ENCODE measurements at regions not wholly inside any gene's neighbourhood (a gene's known extent, or its start where the extent isn't known, plus 50 kb on each side); places are given as distances from the start of the nearest gene placed in this dataset.
"Not testable (repeated sequence)": the region's sequence is repeated elsewhere in the genome, so short reads cannot be mapped to it uniquely, and the experiment has no call there.

DNA sequence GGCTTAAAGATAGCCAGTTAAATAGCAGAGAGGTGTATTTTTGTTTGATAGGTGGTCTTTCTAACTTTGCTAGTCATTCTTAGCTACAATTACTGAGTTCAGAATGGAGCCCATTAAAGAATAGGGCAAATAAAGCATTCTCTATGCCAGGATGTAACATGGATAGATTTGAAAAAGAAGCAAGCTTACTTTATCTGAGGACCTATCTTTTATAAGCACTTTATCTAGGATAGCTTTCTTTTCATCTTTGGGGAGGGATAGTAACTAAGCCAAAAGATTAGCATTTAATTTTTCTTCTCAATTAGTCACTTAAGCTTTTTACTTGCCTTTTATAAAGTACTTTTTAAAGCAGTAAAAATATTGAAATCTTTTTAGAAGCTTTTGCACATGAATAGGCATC, 1148.0 kb upstream of the DIAPH2 start:
- Mint-ChIP-seq H3K36me3 (ENCODE audit: low read depth) (no peaks in the 10 kb centered on the region), H3K4me1 (ENCODE audit: low read depth) (no peaks in the 10 kb centered on the region), H3K27ac (no peak overlapping the region), H3K9me3 (no peaks in the 10 kb centered on the region), H3K27me3 (no peaks in the 10 kb centered on the region), H3K4me3 (no peak overlapping the region)
- ChIA-PET POLR2A (no interaction called here), CTCF (no interaction called here)
- ATAC-seq (no peak), DNase-seq (no peak)
- intact Hi-C loops (cut with micrococcal nuclease), result no loop called here
- TF ChIP-seq, protein P1, sequence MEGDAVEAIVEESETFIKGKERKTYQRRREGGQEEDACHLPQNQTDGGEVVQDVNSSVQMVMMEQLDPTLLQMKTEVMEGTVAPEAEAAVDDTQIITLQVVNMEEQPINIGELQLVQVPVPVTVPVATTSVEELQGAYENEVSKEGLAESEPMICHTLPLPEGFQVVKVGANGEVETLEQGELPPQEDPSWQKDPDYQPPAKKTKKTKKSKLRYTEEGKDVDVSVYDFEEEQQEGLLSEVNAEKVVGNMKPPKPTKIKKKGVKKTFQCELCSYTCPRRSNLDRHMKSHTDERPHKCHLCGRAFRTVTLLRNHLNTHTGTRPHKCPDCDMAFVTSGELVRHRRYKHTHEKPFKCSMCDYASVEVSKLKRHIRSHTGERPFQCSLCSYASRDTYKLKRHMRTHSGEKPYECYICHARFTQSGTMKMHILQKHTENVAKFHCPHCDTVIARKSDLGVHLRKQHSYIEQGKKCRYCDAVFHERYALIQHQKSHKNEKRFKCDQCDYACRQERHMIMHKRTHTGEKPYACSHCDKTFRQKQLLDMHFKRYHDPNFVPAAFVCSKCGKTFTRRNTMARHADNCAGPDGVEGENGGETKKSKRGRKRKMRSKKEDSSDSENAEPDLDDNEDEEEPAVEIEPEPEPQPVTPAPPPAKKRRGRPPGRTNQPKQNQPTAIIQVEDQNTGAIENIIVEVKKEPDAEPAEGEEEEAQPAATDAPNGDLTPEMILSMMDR (IDR thresholded peaks at IDR 0.05), result no peak

DNA sequence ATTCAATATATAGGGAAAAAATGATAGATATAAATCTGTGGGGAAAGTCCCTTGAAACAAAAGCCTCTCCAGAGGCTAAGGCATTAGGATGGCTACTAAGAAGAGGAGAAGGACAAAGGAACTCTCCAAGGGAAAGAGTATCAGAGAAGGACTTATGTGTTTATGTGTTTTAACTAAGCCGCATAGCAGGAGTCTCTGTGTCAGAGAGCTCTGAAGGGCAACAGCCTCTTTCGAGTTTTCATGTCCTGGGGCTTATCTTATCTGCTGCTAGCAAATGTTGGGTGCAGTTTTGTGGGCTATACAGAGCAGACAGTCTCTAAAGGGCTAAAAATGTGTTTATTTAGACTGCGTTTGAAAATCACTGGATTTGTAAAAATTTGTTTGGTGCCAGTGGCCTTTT, 1145.6 kb upstream of the DIAPH2 start:
- intact Hi-C loops (cut with micrococcal nuclease), result no loop called here
- Mint-ChIP-seq H3K36me3 (ENCODE audit: low read depth) (no peaks in the 10 kb centered on the region), H3K9me3 (no peaks in the 10 kb centered on the region), H3K4me1 (ENCODE audit: low read depth) (no peaks in the 10 kb centered on the region), H3K27ac (no peak overlapping the region), H3K4me3 (no peak overlapping the region), H3K27me3 (no peaks in the 10 kb centered on the region)
- CTCF ChIA-PET, result no interaction called here
- DNase-seq (no peak), ATAC-seq (no peak)
- TF ChIP-seq, protein P1 (IDR thresholded peaks at IDR 0.05), result no peak
- POLR2A ChIA-PET, result no interaction called here

DNA sequence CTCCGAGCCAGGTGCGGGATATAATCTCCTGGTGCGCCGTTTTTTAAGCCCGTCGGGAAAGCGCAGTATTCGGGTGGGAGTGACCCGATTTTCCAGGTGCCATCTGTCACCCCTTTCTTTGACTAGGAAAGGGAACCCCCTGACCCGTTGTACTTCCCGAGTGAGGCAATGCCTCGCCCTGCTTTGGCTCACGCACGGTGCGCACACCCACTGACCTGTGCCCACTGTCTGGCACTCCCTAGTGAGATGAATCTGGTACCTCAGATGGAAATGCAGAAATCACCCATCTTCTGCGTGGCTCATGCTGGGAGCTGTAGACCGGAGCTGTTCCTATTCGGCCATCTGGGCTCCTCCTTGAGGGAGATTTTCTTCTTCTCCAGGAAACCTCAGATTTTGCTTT, 1135.1 kb upstream of the DIAPH2 start:
- H3K4me3 Mint-ChIP-seq; H3K4me1 Mint-ChIP-seq (ENCODE audit: low read depth); H3K27ac Mint-ChIP-seq; intact Hi-C loops (cut with micrococcal nuclease); ATAC-seq; H3K27me3 Mint-ChIP-seq; CTCF ChIA-PET; H3K9me3 Mint-ChIP-seq; POLR2A ChIA-PET; H3K36me3 Mint-ChIP-seq (ENCODE audit: low read depth); DNase-seq: not testable (repeated sequence)

DNA sequence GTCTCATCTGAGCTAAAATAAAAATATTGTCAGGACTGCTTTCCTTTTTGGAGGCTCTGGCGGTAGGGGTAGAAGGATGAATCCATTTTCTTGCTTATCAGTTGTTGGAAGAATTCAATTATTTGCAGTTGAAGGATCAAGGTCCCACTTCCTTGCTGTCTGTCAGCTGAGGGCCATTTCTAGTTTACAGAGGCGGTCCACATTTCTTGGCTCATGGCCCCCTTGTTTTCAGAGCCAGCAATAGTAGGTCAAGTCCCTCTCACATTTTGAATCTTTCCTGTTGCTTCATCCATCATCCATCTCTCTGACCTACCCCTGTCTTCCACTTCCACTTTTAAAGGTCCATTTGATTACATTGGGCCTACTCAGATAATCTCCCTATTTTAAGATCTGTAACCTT, 1099.3 kb upstream of the DIAPH2 start:
- POLR2A ChIA-PET, result no interaction called here
- H3K4me1 Mint-ChIP-seq (ENCODE audit: low read depth), result no peaks in the 10 kb centered on the region
- TF ChIP-seq, protein P1 (IDR thresholded peaks at IDR 0.05), result no peak
- H3K4me3 Mint-ChIP-seq, result no peak overlapping the region
- intact Hi-C loops (cut with micrococcal nuclease), result no loop called here
- H3K36me3 Mint-ChIP-seq (ENCODE audit: low read depth), result no peaks in the 10 kb centered on the region
- CTCF ChIA-PET, result no interaction called here
- no peak for ATAC-seq
- no peak overlapping the region for H3K27ac Mint-ChIP-seq
- no peaks in the 10 kb centered on the region for H3K27me3 Mint-ChIP-seq
- no peaks in the 10 kb centered on the region for H3K9me3 Mint-ChIP-seq
- no peak for DNase-seq

DNA sequence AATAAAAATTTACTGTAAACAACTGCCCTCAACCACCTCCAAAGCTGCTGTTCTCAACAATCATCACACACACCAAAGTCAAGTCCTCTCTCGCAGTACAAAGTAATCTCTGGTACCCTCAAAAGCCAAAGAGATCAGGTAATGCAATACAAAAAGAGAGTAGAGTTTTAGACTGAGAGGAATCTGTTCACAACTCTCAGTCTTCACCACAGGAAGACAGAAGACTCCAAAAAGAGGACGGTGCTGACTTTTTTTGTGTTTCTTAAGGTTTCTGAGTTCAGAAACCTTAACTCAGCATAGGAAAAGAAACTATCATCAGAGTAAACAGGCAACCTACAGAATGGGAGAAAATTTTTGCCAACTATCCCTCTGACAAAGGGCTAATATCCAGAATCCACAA, 1072.3 kb upstream of the DIAPH2 start:
- POLR2A ChIA-PET, result no interaction called here
- Mint-ChIP-seq H3K4me3 (no peak overlapping the region), H3K9me3 (peaks cover 6% of the 10 kb centered on the region), H3K27me3 (no peaks in the 10 kb centered on the region), H3K36me3 (ENCODE audit: low read depth) (no peaks in the 10 kb centered on the region), H3K4me1 (ENCODE audit: low read depth) (no peaks in the 10 kb centered on the region), H3K27ac (no peak overlapping the region)
- DNase-seq (no peak), ATAC-seq (no peak)
- CTCF ChIA-PET, result no interaction called here
- TF ChIP-seq, protein P1 (IDR thresholded peaks at IDR 0.05), result no peak
- intact Hi-C loops (cut with micrococcal nuclease), result no loop called here

DNA sequence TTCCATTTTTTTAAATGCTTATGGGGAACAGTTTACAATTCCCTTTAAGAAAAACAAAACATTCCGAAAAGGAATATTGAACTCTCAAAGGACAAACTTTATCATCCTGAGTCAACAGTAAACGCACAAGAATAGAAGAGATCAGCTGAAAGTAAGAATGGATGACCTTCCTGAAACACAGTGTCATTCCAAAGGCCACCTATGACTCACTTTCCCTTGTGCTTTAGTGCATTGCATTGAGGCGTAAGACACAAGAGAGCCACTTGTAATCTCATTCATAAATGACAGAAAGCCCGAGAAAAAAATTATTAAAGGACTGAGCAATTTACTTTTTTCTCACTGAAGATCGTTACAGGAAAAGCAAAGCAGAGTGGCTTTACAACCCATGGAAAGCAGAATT, 1062.4 kb upstream of the DIAPH2 start:
- POLR2A ChIA-PET, result no interaction called here

More for the DNA sequence above, 1062.4 kb upstream of the DIAPH2 start:
- TF ChIP-seq, protein P1 (IDR thresholded peaks at IDR 0.05), result no peak
- ATAC-seq (no peak), DNase-seq (no peak)
- CTCF ChIA-PET, result no interaction called here
- Mint-ChIP-seq H3K27me3 (no peaks in the 10 kb centered on the region), H3K36me3 (ENCODE audit: low read depth) (no peaks in the 10 kb centered on the region), H3K9me3 (no peaks in the 10 kb centered on the region), H3K4me3 (no peak overlapping the region), H3K27ac (no peak overlapping the region), H3K4me1 (ENCODE audit: low read depth) (no peaks in the 10 kb centered on the region)
- intact Hi-C loops (cut with micrococcal nuclease), result no loop called here

Measured in activated CD8-positive, alpha-beta T cell treated with anti-CD3 and anti-CD28 coated beads for 36 hours (primary cell).